SK-MEL-5 (cell line): ENCODE measurements at regions not wholly inside any gene's neighbourhood (a gene's known extent, or its start where the extent isn't known, plus 50 kb on each side); places are given as distances from the start of the nearest gene placed in this dataset.
"Not testable (repeated sequence)": the region's sequence is repeated elsewhere in the genome, so short reads cannot be mapped to it uniquely, and the experiment has no call there.

Experiments
- DNase-seq: peaks from one replicate; pipeline ENCODE4 v3.0.0-alpha.2; 2016; ENCODE audit warnings: low read depth, low spot score
- in situ Hi-C: cut with HindIII; loops from 2 replicates; pipeline ENCODE4 v1.10.0; 2016; ENCODE audit warnings: low sequenced_read_pairs, high pct_unique_total_duplicates, low pct_unique_long_range_greater_than_20kb

GRCh38 chr7:46131916-46132795 is 211.1 kb upstream of the IGFBP3 start:
- in situ Hi-C loops = no loop called here
- peak; percentile 52 for DNase-seq

GRCh38 chr7:46129831-46130230 is 208.8 kb upstream of the IGFBP3 start:
- DNase-seq = peak; percentile 57
- in situ Hi-C loops = no loop called here

GRCh38 chr7:46127814-46128213 is 206.7 kb upstream of the IGFBP3 start:
- DNase-seq = no peak
- in situ Hi-C loops = no loop called here

GRCh38 chr7:46126675-46127300 is 205.7 kb upstream of the IGFBP3 start:
- in situ Hi-C loops = no loop called here
- DNase-seq = no peak

GRCh38 chr7:46123756-46124343 is 202.8 kb upstream of the IGFBP3 start:
- in situ Hi-C loops = no loop called here
- DNase-seq = no peak

GRCh38 chr7:46115410-46115809 is 194.3 kb upstream of the IGFBP3 start:
- in situ Hi-C loops = no loop called here
- DNase-seq = no peak

- DNase-seq = no peak
Observed at GRCh38 chr7:46109437-46109836, 188.4 kb upstream of the IGFBP3 start.

GRCh38 chr7:46108272-46108671 is 187.2 kb upstream of the IGFBP3 start:
- DNase-seq = no peak
- in situ Hi-C loops = no loop called here

More at GRCh38 chr7:46109437-46109836, 188.4 kb upstream of the IGFBP3 start:
- in situ Hi-C loops = no loop called here

- no peak for DNase-seq
- in situ Hi-C loops = no loop called here
Observed at GRCh38 chr7:46107610-46108217, 186.6 kb upstream of the IGFBP3 start.

- DNase-seq = no peak
- in situ Hi-C loops = no loop called here
Observed at GRCh38 chr7:46100521-46100920, 179.4 kb upstream of the IGFBP3 start.

- in situ Hi-C loops = no loop called here
Observed at GRCh38 chr7:46099076-46099475, 178.0 kb upstream of the IGFBP3 start.

GRCh38 chr7:46091071-46091470 is 170.0 kb upstream of the IGFBP3 start:
- DNase-seq = no peak
- in situ Hi-C loops = no loop called here

More at GRCh38 chr7:46099076-46099475, 178.0 kb upstream of the IGFBP3 start:
- DNase-seq = no peak

GRCh38 chr7:46089281-46089680 is 168.2 kb upstream of the IGFBP3 start:
- DNase-seq = no peak
- in situ Hi-C loops = no loop called here

- in situ Hi-C loops, DNase-seq: not testable (repeated sequence)
Observed at GRCh38 chr7:46088486-46088885, 167.4 kb upstream of the IGFBP3 start.

GRCh38 chr7:46080595-46081159 is 159.6 kb upstream of the IGFBP3 start:
- DNase-seq = no peak
- in situ Hi-C loops = no loop called here

GRCh38 chr7:46079421-46079820 is 158.3 kb upstream of the IGFBP3 start:
- in situ Hi-C loops = no loop called here
- peak; percentile 64 for DNase-seq

GRCh38 chr7:46076527-46076926 is 155.5 kb upstream of the IGFBP3 start:
- no peak for DNase-seq
- in situ Hi-C loops = no loop called here

GRCh38 chr7:46072722-46073121 is 151.7 kb upstream of the IGFBP3 start:
- in situ Hi-C loops = no loop called here
- no peak for DNase-seq
